Left renal pelvis (tissue), 4 donors: ENCODE measurements at regions not wholly inside any gene's neighbourhood (a gene's known extent, or its start where the extent isn't known, plus 50 kb on each side); places are given as distances from the start of the nearest gene placed in this dataset.

Source experiments
- DNase-seq, 4 donors: peaks; one replicate each; pipeline ENCODE4 v3.0.0-alpha.2; 2013; ENCODE audit warnings: low read depth in 4 of 4, low spot score in 3 of 4

DNA sequence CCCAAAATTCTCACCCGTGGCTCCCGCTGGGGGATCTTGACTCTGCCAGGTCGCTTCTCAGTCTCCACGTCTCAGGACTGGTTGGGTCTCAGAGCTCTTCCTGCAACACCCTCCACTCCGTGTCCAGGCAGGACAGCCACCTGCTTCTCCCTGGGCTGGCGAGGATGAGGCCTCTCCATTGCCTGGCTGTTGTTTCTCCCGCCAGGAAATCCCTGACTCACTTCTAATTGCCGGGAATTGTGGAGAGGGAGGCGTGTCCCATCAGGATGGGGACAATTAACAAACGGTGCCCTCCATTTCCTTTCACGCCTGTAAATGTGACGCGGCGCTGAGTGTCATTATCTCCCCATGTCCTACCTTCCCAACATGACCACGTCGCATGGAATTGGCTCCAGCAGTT lies 204.5 kb downstream of the RBFOX3 start:
- DNase-seq: no peak

DNA sequence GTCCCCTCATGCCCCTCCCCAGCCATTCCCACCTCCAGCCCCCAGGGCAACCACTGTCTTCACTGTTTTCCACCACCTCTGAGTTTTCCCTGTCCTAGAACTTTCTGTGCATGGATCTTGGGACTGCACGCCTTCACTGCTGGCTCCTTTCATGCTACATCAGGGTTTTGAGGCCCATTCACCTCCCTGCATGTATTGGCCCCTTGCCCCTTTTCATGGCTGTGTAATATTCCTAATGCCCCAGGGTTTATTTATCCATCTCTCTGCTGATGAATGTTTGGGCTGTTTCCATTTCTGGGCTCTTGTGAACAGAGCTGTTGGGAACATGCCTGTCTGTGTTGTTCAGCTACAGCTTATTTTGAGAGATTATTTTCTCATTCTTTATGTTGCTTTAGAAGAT lies 205.0 kb downstream of the RBFOX3 start:
- DNase-seq: no peak

DNA sequence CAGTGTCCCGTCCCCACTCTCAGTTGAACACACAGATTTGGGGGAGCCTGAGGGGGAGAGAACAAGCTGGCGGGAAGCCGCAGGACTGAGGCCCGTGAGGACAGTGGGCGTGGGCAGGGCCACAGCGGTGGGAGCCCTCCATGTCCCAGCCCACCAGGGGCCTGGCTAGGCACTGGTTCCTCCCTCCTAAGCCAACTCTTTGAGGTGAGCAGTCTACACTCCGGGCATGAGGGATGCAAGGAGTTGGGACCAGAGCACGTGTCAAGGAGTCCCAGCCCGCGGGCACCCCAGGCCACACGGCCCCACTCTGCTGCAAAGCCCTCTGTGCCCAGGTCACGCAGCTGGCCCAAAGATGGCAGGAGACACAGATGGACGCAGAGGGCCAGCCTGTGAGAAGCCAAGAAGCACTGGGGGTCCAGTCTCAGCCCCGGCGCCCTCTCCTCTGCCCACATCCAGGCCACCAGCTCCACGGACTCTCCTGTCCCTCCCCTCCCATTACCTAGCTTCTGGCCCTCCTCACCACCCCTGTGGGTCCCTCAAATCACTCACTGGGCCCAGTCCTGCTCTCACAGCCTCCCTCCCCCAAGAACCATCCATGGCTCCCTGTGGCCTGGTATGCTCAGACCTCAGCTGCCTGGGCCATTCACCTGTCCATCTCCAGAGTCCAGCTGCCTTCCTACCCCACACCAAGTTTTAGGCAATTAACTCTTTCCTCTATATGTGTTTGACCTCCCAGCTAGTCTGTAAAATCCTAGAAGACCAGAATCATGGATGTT lies 206.5 kb downstream of the RBFOX3 start:
- DNase-seq: no peak

DNA sequence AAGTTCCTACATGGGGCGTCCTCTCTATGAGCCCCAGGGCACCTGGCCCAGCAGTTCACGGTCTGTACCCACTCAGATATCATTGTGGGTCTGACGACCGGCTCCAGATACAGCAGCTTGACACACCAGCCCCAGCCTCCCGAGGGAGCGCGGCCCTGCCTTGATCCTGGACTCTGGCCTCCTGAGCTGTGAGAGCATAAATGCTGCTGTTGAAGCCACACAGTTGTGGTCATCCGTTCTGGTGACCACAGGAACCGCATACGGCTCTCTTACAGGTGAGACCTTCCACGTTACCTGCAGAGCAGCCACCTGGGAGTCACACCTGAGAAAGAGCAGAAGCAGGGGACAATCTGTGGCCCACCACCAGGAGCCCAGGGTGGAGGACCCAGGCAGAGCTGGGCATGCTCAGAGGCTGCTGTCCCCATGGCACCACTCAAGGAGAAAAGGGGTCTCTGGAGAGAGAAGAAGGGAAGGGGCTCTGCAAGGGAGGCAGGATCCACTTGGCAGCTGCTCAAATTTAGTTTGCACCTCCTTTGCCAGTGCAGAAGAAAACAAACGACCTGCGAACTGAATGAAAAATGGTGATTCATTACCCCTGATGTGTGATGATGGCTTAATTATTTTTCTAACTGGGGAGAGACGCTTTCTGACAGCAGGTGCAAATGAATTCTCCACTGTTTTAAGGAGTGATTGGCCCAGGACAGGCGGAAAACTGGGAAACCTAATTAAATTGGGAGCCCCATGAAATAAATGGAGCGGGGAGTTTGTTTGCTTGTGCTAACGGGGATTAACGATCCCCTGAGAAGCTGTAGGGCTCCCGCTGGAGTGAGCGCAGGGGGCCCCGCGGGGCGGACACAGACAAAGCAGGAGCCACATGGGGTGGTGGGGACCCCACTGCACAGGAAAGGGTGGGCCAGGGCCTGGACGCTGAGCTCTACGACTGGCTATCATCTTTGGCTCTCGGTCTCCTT lies 208.9 kb downstream of the RBFOX3 start:
- DNase-seq: no peak

DNA sequence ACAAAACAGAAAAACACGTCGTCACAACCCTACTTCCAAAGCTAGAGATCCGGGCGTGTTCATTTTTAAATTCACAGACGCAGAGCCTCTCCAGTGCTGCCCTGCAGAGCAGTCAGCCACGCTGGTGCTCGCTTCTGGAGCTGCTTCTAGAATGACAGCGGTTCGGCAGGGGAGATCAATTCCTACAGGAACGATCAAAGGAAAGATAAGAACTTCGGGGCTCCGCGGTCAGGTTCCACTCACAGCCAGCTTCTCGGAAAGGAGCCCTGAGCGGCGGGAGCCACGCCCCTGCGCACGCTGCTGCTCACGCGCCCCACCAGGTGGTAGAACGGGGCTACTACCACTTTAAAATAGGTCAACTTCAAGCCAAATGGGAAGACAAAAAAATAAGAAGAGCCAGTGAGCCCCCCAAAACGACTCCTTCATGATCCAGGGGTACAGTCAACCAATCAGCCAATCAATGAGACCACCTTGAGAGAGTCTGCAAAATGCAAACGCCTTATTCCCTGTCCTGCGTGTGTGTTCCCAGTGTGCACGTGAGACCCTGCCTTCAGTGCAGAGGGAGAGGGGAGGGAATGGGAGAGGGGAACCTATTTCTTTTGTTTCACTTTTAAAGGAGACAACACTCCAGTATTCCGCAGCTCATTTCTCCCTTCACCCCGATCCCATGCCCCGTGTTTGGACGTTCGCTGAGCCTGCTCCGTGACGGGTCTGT lies 209.7 kb downstream of the RBFOX3 start:
- DNase-seq: peak in 2 of 4 donors; percentile 31 to 33

DNA sequence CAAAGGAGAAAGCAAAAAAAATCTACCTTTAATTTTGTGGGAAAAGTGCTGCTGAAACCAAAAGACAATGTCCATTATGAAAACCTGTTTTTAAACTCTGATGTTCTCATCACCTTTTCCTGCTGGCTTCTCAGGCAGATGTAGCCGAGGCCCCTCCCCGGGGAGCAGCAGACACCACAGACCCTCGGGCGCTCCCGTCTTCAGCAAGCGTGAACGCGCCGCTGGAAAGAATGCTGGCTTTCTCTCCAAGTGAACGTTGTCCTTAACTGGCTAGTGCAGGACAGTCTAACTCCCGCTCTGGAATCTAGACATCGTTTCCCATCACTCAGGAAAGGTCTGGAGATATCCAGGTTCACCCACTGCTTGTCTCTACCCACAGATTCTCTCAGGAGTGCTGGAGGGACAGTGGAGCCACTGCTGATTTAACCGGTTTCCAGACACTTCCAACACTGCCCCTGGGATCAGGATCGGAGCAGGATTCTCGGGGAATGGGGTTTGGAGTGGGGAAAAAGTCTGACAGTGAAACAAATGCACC lies 211.2 kb downstream of the RBFOX3 start:
- no peak for DNase-seq

DNA sequence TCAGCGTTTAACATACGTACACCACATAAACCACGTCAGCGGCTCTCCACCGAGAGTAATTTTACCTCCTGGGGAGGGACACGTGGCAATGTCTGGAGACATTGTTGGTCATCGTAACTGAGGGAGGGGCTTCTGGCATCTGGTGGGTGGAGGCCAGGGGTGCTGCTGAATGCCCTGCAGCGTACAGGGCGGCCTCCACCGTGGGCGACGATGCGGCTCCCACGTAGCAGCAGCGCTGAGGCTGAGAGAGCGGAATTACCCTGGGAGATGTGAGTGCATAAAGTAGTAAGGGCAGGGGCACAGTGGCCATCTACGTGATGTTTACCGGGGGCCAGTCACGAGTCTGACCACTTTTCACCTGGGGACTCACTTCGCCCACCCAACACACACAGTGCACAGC lies 212.4 kb downstream of the RBFOX3 start:
- DNase-seq: no peak

DNA sequence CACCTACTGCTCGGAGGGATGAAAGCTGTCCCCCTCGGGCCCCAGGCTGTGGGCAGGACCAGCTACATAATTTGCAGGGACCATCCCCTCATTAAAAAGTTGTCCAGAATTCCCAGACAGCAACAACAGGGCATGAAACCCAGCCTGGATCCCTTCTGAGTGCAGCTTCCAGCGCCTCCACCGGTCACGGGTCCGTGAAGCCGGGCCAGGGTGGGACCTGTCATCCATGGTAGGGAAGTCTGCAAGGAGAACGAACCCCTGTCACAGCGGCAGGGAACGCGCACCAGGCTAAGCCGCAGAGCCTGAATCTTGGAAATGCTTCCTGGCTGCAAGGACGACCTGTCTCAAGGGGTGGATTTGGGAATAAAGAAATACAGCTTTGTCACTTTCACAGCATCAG lies 214.2 kb downstream of the RBFOX3 start:
- no peak for DNase-seq

DNA sequence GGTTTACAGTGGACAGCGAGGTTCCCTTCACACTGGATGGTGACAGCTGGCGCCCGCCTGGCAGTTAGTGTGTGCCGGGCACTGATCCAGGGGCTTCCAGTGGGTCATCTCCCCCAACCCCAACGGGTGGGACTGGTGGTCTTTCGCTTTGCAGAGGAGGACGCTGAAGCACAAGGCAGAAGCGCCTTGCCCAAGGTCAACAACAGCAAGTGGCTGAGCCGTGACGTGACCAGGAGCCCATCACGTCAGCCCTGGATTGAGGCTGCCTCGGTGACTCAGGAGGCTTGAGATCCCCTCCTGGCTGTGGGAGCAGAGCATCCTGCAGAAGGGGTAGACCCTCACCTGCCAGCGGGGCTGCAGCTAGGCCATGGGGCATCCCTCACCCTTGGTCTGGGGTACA lies 215.3 kb downstream of the RBFOX3 start:
- DNase-seq: no peak

DNA sequence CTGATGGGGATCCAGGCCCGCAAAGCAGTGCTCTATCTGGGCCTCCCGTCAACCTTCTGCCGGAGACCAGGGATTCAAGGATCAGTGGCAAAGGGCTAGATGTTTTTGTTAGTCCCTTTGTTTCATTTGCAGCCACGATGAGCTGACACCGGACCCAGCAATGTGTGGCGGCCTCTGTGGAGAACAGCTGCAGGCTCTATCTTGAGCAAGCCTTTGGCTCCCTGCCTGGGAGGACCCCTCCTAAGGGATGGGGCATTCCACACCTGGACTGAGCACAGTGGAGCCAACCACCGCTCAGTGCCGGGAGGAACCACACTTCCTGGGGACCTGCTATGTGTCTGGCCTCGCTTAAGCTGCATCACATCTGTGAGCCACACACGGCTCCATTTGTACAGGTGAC lies 215.8 kb downstream of the RBFOX3 start:
- DNase-seq: no peak

DNA sequence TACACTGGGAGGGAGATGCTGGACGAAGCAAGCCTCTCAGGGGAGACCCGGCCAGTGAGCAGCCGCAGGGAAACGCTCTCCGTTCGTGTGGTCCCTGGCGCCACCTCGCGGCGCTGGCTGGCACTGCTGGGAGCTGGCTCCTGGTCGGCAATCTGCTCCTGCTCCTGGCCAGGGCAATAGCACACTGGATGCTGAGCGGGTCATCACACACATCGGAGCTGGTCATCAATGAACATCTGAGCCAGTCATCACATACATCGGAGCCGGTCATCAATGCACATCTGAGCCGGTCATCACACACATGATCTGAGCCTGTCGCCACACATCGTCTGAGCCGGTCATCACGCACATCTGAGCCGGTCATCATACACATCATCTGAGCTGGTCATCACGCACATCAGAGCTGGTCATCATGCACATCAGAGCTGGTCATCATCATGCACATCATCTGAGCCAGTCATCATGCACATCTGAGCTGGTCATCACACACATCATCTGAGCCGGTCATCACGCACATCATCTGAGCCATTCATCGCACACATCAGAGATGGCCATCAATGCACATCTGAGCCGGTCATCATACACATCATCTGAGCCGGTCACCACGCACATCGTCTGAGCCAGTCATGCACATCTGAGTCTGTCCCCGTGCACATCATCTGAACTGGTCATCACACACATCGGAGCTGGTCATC lies 217.3 kb downstream of the RBFOX3 start:
- DNase-seq: peak in 2 of 4 donors; percentile 33 to 36

DNA sequence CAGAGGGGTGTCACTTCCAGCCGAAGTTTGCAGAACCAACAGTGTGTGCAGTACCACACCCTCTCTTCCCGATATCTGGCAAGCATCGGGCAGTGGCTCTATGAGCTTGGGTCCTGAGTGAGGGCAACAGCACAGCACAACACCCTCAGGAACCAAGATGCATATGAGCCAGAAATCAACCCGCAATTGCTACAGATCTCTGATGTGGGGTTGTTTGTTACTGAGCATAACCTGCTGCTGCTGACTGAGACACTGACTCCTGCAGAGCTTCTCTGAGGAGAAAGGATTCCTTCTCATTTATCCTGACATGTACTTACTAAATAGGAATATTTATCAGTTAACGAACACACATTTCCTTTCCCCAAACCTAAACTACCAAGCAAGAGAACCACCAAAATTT lies 218.3 kb downstream of the RBFOX3 start:
- DNase-seq: no peak

DNA sequence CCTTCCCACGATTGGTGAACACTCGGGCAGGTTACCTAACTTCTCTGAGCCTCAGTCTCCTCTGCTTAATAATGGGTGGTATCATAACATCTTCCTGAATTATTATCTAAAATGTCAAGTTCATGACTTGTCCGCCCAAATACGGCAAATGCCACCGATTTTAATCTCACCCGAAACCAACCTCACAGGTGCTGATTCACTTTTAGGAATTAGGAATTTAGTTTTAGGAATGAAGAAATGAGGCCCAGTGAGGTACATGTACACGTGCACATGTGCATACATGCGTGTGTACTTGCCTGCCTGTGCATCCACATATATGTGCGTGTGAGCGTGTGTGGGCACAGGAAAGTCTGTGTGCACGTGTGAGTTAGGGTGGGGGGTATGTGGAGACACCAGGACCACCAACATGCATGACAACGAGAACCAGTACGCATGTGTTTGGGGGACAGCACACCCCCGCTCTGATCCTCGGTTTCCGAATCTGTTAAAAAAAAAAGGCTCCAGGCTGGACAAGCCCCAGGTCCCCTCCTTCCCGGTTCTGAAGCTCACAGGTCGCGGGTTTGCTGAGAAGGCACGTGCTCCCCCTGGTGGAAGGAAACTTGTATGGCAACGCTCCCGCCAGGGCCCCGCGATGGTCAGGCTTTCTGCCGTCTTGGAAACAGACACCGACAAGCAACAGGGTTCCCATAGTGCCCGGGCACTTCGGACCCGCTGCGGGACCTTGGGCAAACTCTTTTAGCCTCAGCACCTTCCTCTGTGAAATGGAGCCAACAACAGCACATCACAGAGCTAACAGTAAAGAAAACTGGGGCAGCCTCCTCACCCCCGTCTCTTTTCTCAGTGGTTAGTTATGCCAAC lies 219.2 kb downstream of the RBFOX3 start:
- DNase-seq: peak in 3 of 4 donors; percentile 41 to 57 (median 51)

DNA sequence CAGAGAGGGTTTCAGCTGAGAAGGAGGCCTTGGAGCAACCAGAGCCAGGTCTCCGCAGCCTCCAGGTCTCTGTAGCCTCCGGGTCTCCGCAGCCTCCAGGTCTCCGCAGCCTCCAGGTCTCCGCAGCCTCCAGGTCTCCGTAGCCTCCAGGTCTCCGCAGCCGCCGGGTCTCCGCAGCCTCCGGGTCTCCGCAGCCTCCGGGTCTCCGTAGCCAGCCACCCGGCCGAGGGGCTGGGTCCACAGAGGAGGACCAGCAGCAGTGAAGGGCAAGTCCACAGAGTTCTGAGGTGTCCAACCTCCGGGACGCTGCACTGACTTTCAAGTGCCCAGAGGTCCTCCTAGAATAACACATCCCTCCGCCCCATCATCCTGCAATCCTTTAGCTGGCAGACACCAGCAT lies 221.0 kb downstream of the RBFOX3 start:
- DNase-seq: no peak

DNA sequence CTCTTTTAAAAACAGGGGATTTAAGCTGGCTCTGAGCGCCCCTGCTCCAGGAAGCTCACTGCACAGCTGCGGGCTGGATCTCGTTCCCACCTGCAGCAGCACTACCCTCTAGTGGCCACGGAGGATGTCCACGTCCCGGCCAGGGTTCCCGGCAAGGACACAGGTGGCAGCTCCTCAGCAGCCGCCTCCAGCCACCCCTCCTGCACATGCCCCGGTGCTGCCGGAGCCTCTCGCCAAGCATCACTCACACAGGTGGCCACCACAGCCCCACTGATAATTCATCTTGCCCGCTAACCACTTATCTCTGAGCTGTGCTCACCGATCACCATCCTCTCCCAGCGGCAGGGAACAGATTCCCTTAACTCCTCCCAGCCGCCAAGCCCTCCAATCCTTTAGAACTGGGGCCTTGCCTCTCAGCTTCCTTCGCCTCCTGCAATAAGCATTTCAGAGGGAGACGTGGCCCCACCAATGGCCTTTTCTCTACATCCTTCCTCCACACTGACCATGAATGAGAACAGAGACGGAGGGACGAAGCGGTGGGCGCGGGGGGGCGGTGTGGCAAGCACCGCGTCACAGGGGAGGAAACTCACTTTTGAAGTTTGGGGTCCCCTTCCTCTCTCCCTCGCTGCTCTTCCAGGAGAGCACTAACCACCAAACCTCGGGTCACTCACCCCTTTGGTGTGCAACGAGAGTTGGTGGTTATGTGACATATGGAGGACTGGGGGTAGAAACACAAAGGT lies 222.1 kb downstream of the RBFOX3 start:
- peak in 1 of 4 donors; percentile 49 for DNase-seq

DNA sequence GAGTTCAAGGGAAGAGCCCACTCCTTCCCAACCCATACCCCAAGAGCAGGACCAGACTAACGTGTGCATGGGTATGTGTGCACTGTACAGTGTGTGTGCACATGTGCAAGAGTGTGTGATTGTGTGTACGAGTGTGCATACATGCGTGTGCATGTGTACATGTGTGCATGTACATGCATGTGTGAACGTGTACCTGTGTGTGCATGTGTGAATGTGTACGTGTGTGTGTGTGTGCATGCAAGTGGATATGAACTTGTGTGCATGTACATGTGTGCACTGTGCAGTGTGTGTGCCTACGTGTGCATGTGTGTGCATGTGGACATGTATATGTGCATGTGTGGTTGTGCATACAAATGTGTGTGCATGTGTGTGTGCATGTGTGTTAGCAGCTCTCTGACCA lies 223.1 kb downstream of the RBFOX3 start:
- no peak for DNase-seq

DNA sequence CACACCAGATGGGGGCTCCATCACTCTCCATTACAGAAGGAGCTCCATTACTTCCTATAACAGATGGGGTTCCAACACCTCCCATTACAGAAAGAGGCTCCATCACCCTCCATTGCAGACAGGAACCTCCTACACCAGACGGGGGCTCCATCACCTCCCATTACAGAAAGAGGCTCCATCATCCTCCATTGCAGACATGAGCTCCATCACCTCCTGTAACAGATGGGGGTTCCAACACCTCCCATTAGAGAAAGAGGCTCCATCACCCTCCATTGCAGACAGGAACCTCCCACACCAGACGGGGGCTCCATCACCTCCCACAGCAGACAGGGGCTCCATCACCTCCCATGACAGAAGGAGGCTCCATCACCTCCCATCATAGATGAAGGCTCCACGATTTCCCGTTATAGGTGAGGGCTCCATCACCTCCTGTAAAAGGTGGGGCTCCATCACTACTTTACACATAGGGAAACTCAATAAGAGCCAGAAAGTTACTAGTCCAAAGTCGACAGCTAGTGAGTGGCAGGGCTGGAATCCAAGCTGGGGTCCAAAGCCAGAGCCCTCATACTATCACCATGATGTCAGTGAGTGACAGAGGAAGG lies 224.8 kb downstream of the RBFOX3 start:
- DNase-seq: no peak

DNA sequence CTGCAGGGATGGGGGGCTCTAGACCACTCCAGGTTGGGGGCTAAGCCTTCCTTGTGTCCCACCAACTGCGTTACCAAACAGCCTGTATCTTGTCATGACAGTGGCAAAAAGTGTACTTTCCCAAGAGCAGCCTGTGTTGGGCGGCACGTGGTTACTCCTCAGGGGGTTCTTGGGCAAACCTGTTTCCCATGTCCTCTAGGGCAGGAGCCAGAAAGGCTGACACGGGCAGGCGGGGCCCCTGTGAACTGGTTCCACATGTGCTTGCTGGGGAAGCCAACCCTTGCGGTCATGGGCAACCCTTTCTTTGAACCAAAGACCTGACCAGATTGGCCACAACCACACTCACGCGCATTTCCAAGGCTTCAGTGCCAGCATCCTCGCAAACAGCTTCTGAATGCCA lies 228.5 kb downstream of the RBFOX3 start:
- DNase-seq: no peak
